ENCODE measurements at regions not wholly inside any gene's neighbourhood (a gene's known extent, or its start where the extent isn't known, plus 50 kb on each side); places are given as distances from the start of the nearest gene placed in this dataset.

DNA sequence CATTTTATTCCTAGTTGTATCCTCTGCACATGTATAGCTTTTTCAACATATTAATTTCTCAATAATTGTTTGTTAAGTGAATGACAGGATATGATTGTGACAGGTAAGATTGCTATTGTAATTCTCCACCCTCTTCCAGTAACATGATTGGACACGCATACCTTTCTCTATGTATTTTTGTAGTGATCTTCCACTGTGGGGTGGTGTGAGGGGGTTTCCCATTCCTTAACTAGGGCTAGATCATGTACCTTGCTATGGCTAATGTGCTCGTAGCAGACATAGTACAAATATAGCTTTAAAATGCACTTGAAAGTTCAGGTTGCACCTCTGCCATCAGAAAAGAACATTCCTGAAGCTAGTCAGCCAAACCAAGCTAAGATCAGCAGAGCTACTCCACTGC lies 2392.8 kb upstream of the RAG2 start:
- no peak overlapping the region for H3K27ac ChIP-seq (ENCODE audit: low read length)
- H3F3A ChIP-seq (ENCODE audit: insufficient read depth, low read length, poor library complexity, severe bottlenecking), result peaks cover 3% of the 10 kb centered on the region
- H2AFZ ChIP-seq (ENCODE audit: low read depth, low read length), result no peak overlapping the region
- H3K4me2 ChIP-seq (ENCODE audit: low read length), result no peak overlapping the region
- H4K20me1 ChIP-seq (ENCODE audit: insufficient read depth), result no peaks in the 10 kb centered on the region
- no peaks in the 10 kb centered on the region for H3K9me2 ChIP-seq (ENCODE audit: insufficient read depth, low read length)
- H3K36me3 ChIP-seq (ENCODE audit: insufficient read depth, low read length), result no peaks in the 10 kb centered on the region
- H3K79me2 ChIP-seq (replicated peaks; ENCODE audit: insufficient read depth, low read length), result no peaks in the 10 kb centered on the region
- H3K9me3 ChIP-seq (ENCODE audit: low read length), result no peaks in the 10 kb centered on the region
- H3K9ac ChIP-seq (ENCODE audit: low read length), result no peak overlapping the region
- H3K4me3 ChIP-seq (ENCODE audit: low read length), result no peak overlapping the region
- no peaks in the 10 kb centered on the region for H3K27me3 ChIP-seq (ENCODE audit: insufficient read depth, low read depth, low read length)
- TF ChIP-seq RAD21 (conservative IDR thresholded peaks at IDR 0.05), result no peak
- no peak for TF ChIP-seq EZH2 (IDR thresholded peaks at IDR 0.05; ENCODE audit: borderline replicate concordance, insufficient read depth, low read length, poor library complexity, severe bottlenecking)
- TF ChIP-seq TAF1 (IDR thresholded peaks at IDR 0.05; ENCODE audit: low read depth), result no peak
- TF ChIP-seq MXI1 (conservative IDR thresholded peaks at IDR 0.05; ENCODE audit: poor library complexity, severe bottlenecking), result no peak
- no peak for TF ChIP-seq SMC3 (conservative IDR thresholded peaks at IDR 0.05; ENCODE audit: poor library complexity)
- no peak for TF ChIP-seq POLR2AphosphoS5 (IDR thresholded peaks at IDR 0.05)
- no peak for TF ChIP-seq CTCF (IDR thresholded peaks at IDR 0.05; ENCODE audit: poor library complexity, severe bottlenecking)
- no peak for TF ChIP-seq REST (IDR thresholded peaks at IDR 0.05; ENCODE audit: borderline replicate concordance)
- no peak for TF ChIP-seq EP300 (conservative IDR thresholded peaks at IDR 0.05; ENCODE audit: poor library complexity, severe bottlenecking)

DNA sequence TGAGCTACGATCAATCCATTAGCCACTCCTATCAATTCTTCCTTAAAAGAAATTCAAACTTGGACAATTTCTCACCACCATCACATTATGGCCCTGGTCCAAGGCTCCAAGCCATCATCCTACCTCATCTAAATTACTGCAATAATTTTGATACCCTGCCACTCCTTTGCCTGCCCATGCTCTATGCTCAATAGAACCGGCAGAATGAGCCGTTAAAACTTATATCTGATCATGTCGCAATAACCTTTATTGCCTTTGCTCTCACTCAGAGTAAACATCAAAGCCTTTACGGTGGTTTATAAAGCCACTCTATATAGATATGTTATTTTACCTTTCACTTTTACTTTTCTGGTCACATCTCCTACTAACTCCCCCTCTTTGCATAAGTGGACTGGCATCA lies 2392.1 kb upstream of the RAG2 start:
- Histone ChIP-seq H3K4me2 (ENCODE audit: low read length) (no peak overlapping the region), H3K79me2 (replicated peaks; ENCODE audit: insufficient read depth, low read length) (no peaks in the 10 kb centered on the region), H3F3A (ENCODE audit: insufficient read depth, low read length, poor library complexity, severe bottlenecking) (peaks cover 3% of the 10 kb centered on the region), H3K36me3 (ENCODE audit: insufficient read depth, low read length) (no peaks in the 10 kb centered on the region), H4K20me1 (ENCODE audit: insufficient read depth) (no peaks in the 10 kb centered on the region), H3K27me3 (ENCODE audit: insufficient read depth, low read depth, low read length) (no peaks in the 10 kb centered on the region), H3K27ac (ENCODE audit: low read length) (no peak overlapping the region), H2AFZ (ENCODE audit: low read depth, low read length) (no peak overlapping the region), H3K9me3 (ENCODE audit: low read length) (no peaks in the 10 kb centered on the region), H3K4me3 (ENCODE audit: low read length) (no peak overlapping the region), H3K9me2 (ENCODE audit: insufficient read depth, low read length) (no peaks in the 10 kb centered on the region), H3K9ac (ENCODE audit: low read length) (no peak overlapping the region)
- TF ChIP-seq CTCF (IDR thresholded peaks at IDR 0.05; ENCODE audit: poor library complexity, severe bottlenecking) (no peak), REST (IDR thresholded peaks at IDR 0.05; ENCODE audit: borderline replicate concordance) (no peak), POLR2AphosphoS5 (IDR thresholded peaks at IDR 0.05) (no peak), EZH2 (IDR thresholded peaks at IDR 0.05; ENCODE audit: borderline replicate concordance, insufficient read depth, low read length, poor library complexity, severe bottlenecking) (no peak), EP300 (conservative IDR thresholded peaks at IDR 0.05; ENCODE audit: poor library complexity, severe bottlenecking) (no peak), TAF1 (IDR thresholded peaks at IDR 0.05; ENCODE audit: low read depth) (no peak), RAD21 (conservative IDR thresholded peaks at IDR 0.05) (no peak), SMC3 (conservative IDR thresholded peaks at IDR 0.05; ENCODE audit: poor library complexity) (no peak), MXI1 (conservative IDR thresholded peaks at IDR 0.05; ENCODE audit: poor library complexity, severe bottlenecking) (no peak)
